IMR-90 (cell line): ENCODE measurements at regions not wholly inside any gene's neighbourhood (a gene's known extent, or its start where the extent isn't known, plus 50 kb on each side); places are given as distances from the start of the nearest gene placed in this dataset.

Experiments
- ATAC-seq: fragments of 200-7000 bp; cut with Tn5 transposase; 2 replicates; pipeline ENCODE4 v1.9.1; 2020; ENCODE audit warnings: low read depth, mild to moderate bottlenecking, moderate library complexity
- BruUV-seq: library from RNA; stranded (reverse); fragments of 400-500 nt; replicated peaks from 2 replicates; lab custom pipeline; 2021; lab: Mats Ljungman, UMichigan
- CTCF ChIA-PET: fragments of 300-600 bp; formaldehyde crosslinking; extraction: SDS; loops from one replicate; lab custom pipeline; 2021; ENCODE audit warnings: antibody characterized with exemption; lab: Yijun Ruan, JAX
- POLR2A ChIA-PET: fragments of 300-600 bp; sonication (Branson Sonifier 250); formaldehyde crosslinking; loops from one replicate; lab custom pipeline; 2022; ENCODE audit warnings: antibody characterized with exemption; ENCODE audit not compliant: unreplicated experiment; lab: Charles Lee
- DNase-seq: peaks from one replicate; pipeline ENCODE4 v3.0.0; 2013
- H2AFZ ChIP-seq: replicated peaks from 2 replicates; pipeline ENCODE3; 2013; ENCODE audit warnings: low read length, mild to moderate bottlenecking; ENCODE audit not compliant: poor library complexity
- H2AK5ac ChIP-seq: 2 replicates; pipeline ENCODE4 v1.6.1; 2013; ENCODE audit warnings: low read depth, low read length, inconsistent platforms
- H2AK9ac ChIP-seq: replicated peaks from 2 replicates; pipeline ENCODE3; 2013; ENCODE audit warnings: mild to moderate bottlenecking, low read depth, low read length, moderate library complexity; ENCODE audit not compliant: poor library complexity
- H2BK120ac ChIP-seq: 2 replicates; pipeline ENCODE4 v1.6.1; 2013; ENCODE audit warnings: low read depth, low read length, inconsistent platforms
- H2BK15ac ChIP-seq: 3 replicates; pipeline ENCODE4 v1.6.1; 2013; ENCODE audit warnings: low read depth, low read length, inconsistent platforms
- H2BK20ac ChIP-seq: 2 replicates; pipeline ENCODE4 v1.6.1; 2013; ENCODE audit warnings: low read depth, mild to moderate bottlenecking, inconsistent platforms, low read length, moderate library complexity
- H2BK5ac ChIP-seq: 2 replicates; pipeline ENCODE4 v1.6.1; 2013; ENCODE audit warnings: mild to moderate bottlenecking, low read depth, low read length, inconsistent platforms; ENCODE audit not compliant: poor library complexity, severe bottlenecking
- H3K14ac ChIP-seq: replicated peaks from 2 replicates; pipeline ENCODE4 v1.6.1; 2013; ENCODE audit warnings: low read depth, low read length, inconsistent platforms
- H3K18ac ChIP-seq: 2 replicates; pipeline ENCODE4 v1.6.1; 2013; ENCODE audit warnings: low read depth, low read length, control low read depth
- H3K23ac ChIP-seq: 2 replicates; pipeline ENCODE4 v1.6.1; 2013; ENCODE audit warnings: low read depth, low read length, inconsistent platforms
- H3K27ac ChIP-seq: 2 replicates; pipeline ENCODE4 v1.5.1; 2013; ENCODE audit warnings: mild to moderate bottlenecking, control low read depth, low read length; ENCODE audit not compliant: insufficient read depth
- H3K27me3 ChIP-seq: 2 replicates; pipeline ENCODE4 v1.6.1; 2013; ENCODE audit warnings: low read length; ENCODE audit not compliant: control insufficient read depth, insufficient read depth
- H3K36me3 ChIP-seq: 2 replicates; pipeline ENCODE4 v1.6.1; 2013; ENCODE audit warnings: low read length, mixed read lengths; ENCODE audit not compliant: control insufficient read depth, insufficient read depth
- H3K4ac ChIP-seq: 2 replicates; pipeline ENCODE4 v1.6.1; 2013; ENCODE audit warnings: low read depth, low read length, inconsistent platforms
- H3K4me1 ChIP-seq: 2 replicates; pipeline ENCODE4 v1.6.1; 2013; ENCODE audit warnings: low read length, mixed read lengths; ENCODE audit not compliant: control insufficient read depth, insufficient read depth
- H3K4me2 ChIP-seq: 2 replicates; pipeline ENCODE4 v1.6.1; 2013; ENCODE audit warnings: low read depth, mild to moderate bottlenecking, control low read depth, low read length, moderate library complexity
- H3K4me3 ChIP-seq: 2 replicates; pipeline ENCODE4 v1.5.1; 2013; ENCODE audit warnings: low read depth, mild to moderate bottlenecking, control low read depth, low read length, moderate library complexity; ENCODE audit not compliant: insufficient read depth
- H3K56ac ChIP-seq: 2 replicates; pipeline ENCODE4 v1.6.1; 2013; ENCODE audit warnings: low read length, inconsistent platforms; ENCODE audit not compliant: insufficient read depth; ENCODE audit errors: extremely low read depth
- H3K79me1 ChIP-seq, 2 experiments: 2 replicates each; pipeline ENCODE4 v1.6.1; 2013; ENCODE audit warnings: low read length in 2 of 2, inconsistent platforms in 1 of 2, low read depth in 1 of 2
- H3K9ac ChIP-seq: 2 replicates; pipeline ENCODE4 v1.6.1; 2013; ENCODE audit warnings: low read depth, low read length, control low read depth
- H3K9me1 ChIP-seq: 2 replicates; pipeline ENCODE4 v1.6.1; 2013; ENCODE audit warnings: low read length, inconsistent platforms; ENCODE audit not compliant: insufficient read depth
- H3K9me3 ChIP-seq: 2 replicates; pipeline ENCODE4 v1.6.1; 2013; ENCODE audit warnings: low read length; ENCODE audit not compliant: control insufficient read depth, insufficient read depth
- H4K20me1 ChIP-seq: 2 replicates; pipeline ENCODE4 v1.6.1; 2013; ENCODE audit warnings: low read length, inconsistent platforms; ENCODE audit not compliant: insufficient read depth
- H4K5ac ChIP-seq: 2 replicates; pipeline ENCODE4 v1.6.1; 2013; ENCODE audit warnings: mild to moderate bottlenecking, low read depth, low read length, control low read depth
- H4K8ac ChIP-seq, 2 experiments: 2 replicates each; pipeline ENCODE4 v1.6.1; 2013; ENCODE audit warnings: low read depth in 2 of 2, low read length in 2 of 2, control low read depth in 1 of 2, inconsistent platforms in 1 of 2
- H4K91ac ChIP-seq: 2 replicates; pipeline ENCODE4 v1.6.1; 2013; ENCODE audit warnings: low read depth, low read length, inconsistent platforms; ENCODE audit not compliant: insufficient read depth
- BHLHE40 ChIP-seq: fragments of 150-350 bp; IDR thresholded peaks from 2 replicates; pipeline ENCODE4 v1.6.1; 2016; ENCODE audit warnings: mild to moderate bottlenecking, low read depth, low read length
- CEBPB ChIP-seq: IDR thresholded peaks from 2 replicates; pipeline ENCODE4 v1.6.1; 2012; ENCODE audit warnings: low read depth, low read length, improper control_type of control experiment
- CHD1 ChIP-seq: IDR thresholded peaks from 2 replicates; pipeline ENCODE4 v1.6.1; 2012; ENCODE audit warnings: low read depth, low read length, improper control_type of control experiment
- CTCF ChIP-seq: conservative IDR thresholded peaks from 2 replicates; pipeline ENCODE4 v1.5.1; 2012; ENCODE audit warnings: mild to moderate bottlenecking, low read depth, low read length, improper control_type of control experiment
- ELK1 ChIP-seq: fragments of 150-350 bp; IDR thresholded peaks from 2 replicates; pipeline ENCODE4 v1.6.1; 2016; ENCODE audit warnings: low read depth, mild to moderate bottlenecking, low read length, moderate library complexity, borderline replicate concordance
- MAFK ChIP-seq: IDR thresholded peaks from 2 replicates; pipeline ENCODE4 v1.6.1; 2012; ENCODE audit warnings: low read depth, low read length, improper control_type of control experiment
- MAZ ChIP-seq: IDR thresholded peaks from 2 replicates; pipeline ENCODE4 v1.6.1; 2012; ENCODE audit warnings: low read depth, mild to moderate bottlenecking, low read length, improper control_type of control experiment, moderate library complexity, borderline replicate concordance
- MXI1 ChIP-seq: IDR thresholded peaks from 2 replicates; pipeline ENCODE4 v1.6.1; 2012; ENCODE audit warnings: low read depth, mild to moderate bottlenecking, low read length, moderate library complexity, borderline replicate concordance
- NFE2L2 ChIP-seq: fragments of 150-350 bp; IDR thresholded peaks from 2 replicates; pipeline ENCODE4 v1.6.1; 2016; ENCODE audit warnings: low read depth, mild to moderate bottlenecking, low read length
- POLR2A ChIP-seq: IDR thresholded peaks from 2 replicates; pipeline ENCODE4 v1.6.1; 2012; ENCODE audit warnings: mild to moderate bottlenecking, low read depth, low read length
- RAD21 ChIP-seq: IDR thresholded peaks from 2 replicates; pipeline ENCODE4 v1.6.1; 2012; ENCODE audit warnings: low read length, improper control_type of control experiment
- RCOR1 ChIP-seq: IDR thresholded peaks from 2 replicates; pipeline ENCODE4 v1.6.1; 2012; ENCODE audit warnings: mild to moderate bottlenecking, low read length, improper control_type of control experiment; ENCODE audit not compliant: insufficient replicate concordance
- RFX5 ChIP-seq: IDR thresholded peaks from 2 replicates; pipeline ENCODE4 v1.8.0; 2012; ENCODE audit warnings: low read depth, mild to moderate bottlenecking, low read length, moderate library complexity
- SMC3 ChIP-seq: fragments of 150-350 bp; IDR thresholded peaks from 2 replicates; pipeline ENCODE4 v1.6.1; 2016; ENCODE audit warnings: low read depth, mild to moderate bottlenecking, antibody characterized with exemption, low read length, moderate library complexity
- USF2 ChIP-seq: fragments of 150-350 bp; IDR thresholded peaks from 2 replicates; pipeline ENCODE4 v1.6.1; 2017; ENCODE audit warnings: mild to moderate bottlenecking, antibody characterized with exemption, low read length, low read depth
- WGBS, 2 experiments: methylation state at CpG; one replicate each; pipeline versions ENCODE4 v1.1.5 to v1.1.7; 2013; ENCODE audit warnings: missing lambda C conversion rate in 2 of 2; ENCODE audit not compliant: insufficient read length in 1 of 2; ENCODE audit errors: extremely low coverage in 2 of 2; 5-methylcytosine and 5-hydroxymethylcytosine counted together
- dilution Hi-C: fragments of 300-500 bp; cut with HindIII; formaldehyde crosslinking; loops from one replicate; pipeline ENCODE4 v1.14.3; 2018; ENCODE audit warnings: low sequenced_read_pairs; ENCODE audit not compliant: unreplicated experiment
- in situ Hi-C: fragments of 300-500 bp; cut with MboI; formaldehyde crosslinking; loops from 3 replicates; pipeline ENCODE4 v1.14.3; 2019; ENCODE audit warnings: low sequenced_read_pairs, inconsistent platforms, mixed read lengths
- intact Hi-C: fragments of 100-400 bp; cut with micrococcal nuclease; formaldehyde crosslinking; loops from 2 replicates; pipeline ENCODE4 v1.10.0; 2022

- in situ Hi-C loops (no loop called here), intact Hi-C loops (no loop called here), dilution Hi-C loops (no loop called here)
- no peak for DNase-seq
- no peak for ATAC-seq
- CTCF ChIA-PET, result no interaction called here
- H2BK5ac ChIP-seq, result no peak overlapping the region
- WGBS, 2 experiments, result no CpG with 5 or more reads among the region's 2 CpGs
- H2AFZ ChIP-seq, result no peak overlapping the region
- no peaks in the 10 kb centered on the region for H3K27me3 ChIP-seq
- H2BK20ac ChIP-seq, result no peak overlapping the region
- no peaks in the 10 kb centered on the region for H3K36me3 ChIP-seq
- no peak overlapping the region for H3K27ac ChIP-seq
- H3K4ac ChIP-seq, result no peak overlapping the region
- no peak overlapping the region for H3K4me2 ChIP-seq
- no peaks in the 10 kb centered on the region for H4K20me1 ChIP-seq
- no peak overlapping the region for H3K4me3 ChIP-seq
- H3K9me1 ChIP-seq, result no peaks in the 10 kb centered on the region
- H4K8ac ChIP-seq, result no peak overlapping the region
- no peak overlapping the region for H3K23ac ChIP-seq
- POLR2A ChIA-PET, result no interaction called here
- H3K9me3 ChIP-seq, result 0 out of 2 replicates have a peak, but pooled peaks cover 1% of the 10 kb centered on the region
- no peaks in the 10 kb centered on the region for H3K79me1 ChIP-seq
- H3K14ac ChIP-seq, result no peak overlapping the region
- no peak overlapping the region for H2AK9ac ChIP-seq
- no peak overlapping the region for H3K56ac ChIP-seq
- no peak overlapping the region for H4K91ac ChIP-seq
- no peak overlapping the region for H2BK15ac ChIP-seq
- H2AK5ac ChIP-seq, result no peak overlapping the region
- H3K18ac ChIP-seq, result no peak overlapping the region
- no peak overlapping the region for H4K5ac ChIP-seq
- no peak overlapping the region for H2BK120ac ChIP-seq
- H3K9ac ChIP-seq, result no peak overlapping the region
- BruUV-seq, result no TSS peak
- no peaks in the 10 kb centered on the region for H3K4me1 ChIP-seq
- TF ChIP-seq MAFK (no peak), NFE2L2 (no peak), MAZ (no peak), ELK1 (no peak), CTCF (no peak), BHLHE40 (no peak), RCOR1 (no peak), USF2 (no peak), MXI1 (no peak), RAD21 (no peak), POLR2A (no peak), CHD1 (no peak), RFX5 (no peak), CEBPB (no peak), SMC3 (no peak)
These were observed 1453.4 kb downstream of the STIM2 start for GRCh38 chr4:28313729-28314713.
